ENCODE measurements at regions not wholly inside any gene's neighbourhood (a gene's known extent, or its start where the extent isn't known, plus 50 kb on each side); places are given as distances from the start of the nearest gene placed in this dataset.
"Not testable (repeated sequence)": the region's sequence is repeated elsewhere in the genome, so short reads cannot be mapped to it uniquely, and the experiment has no call there.

- no peak for TF ChIP-seq CTCF (conservative IDR thresholded peaks at IDR 0.05; ENCODE audit: low read length)
- no peak for DNase-seq (ENCODE audit: low read depth)
- H3K4me3 ChIP-seq (ENCODE audit: low read length): no peak overlapping the region
These were observed 1039.9 kb upstream of the USP15 start for GRCh38 chr12:61220337-61220736.

- TF ChIP-seq CTCF (conservative IDR thresholded peaks at IDR 0.05; ENCODE audit: low read length): no peak
- H3K4me3 ChIP-seq (ENCODE audit: low read length): no peak overlapping the region
- DNase-seq (ENCODE audit: low read depth): no peak
These were observed 1028.2 kb upstream of the USP15 start for GRCh38 chr12:61232040-61232439.

- TF ChIP-seq CTCF (conservative IDR thresholded peaks at IDR 0.05; ENCODE audit: low read length): no peak
- no peak overlapping the region for H3K4me3 ChIP-seq (ENCODE audit: low read length)
- DNase-seq (ENCODE audit: low read depth): no peak
These were observed 1009.9 kb upstream of the USP15 start for GRCh38 chr12:61250303-61250702.

GRCh38 chr12:61251076-61251475 lies 1009.1 kb upstream of the USP15 start:
- DNase-seq (ENCODE audit: low read depth): no peak
- H3K4me3 ChIP-seq (ENCODE audit: low read length): no peak overlapping the region
- TF ChIP-seq CTCF (conservative IDR thresholded peaks at IDR 0.05; ENCODE audit: low read length): no peak

- H3K4me3 ChIP-seq (ENCODE audit: low read length): no peak overlapping the region
- no peak for TF ChIP-seq CTCF (conservative IDR thresholded peaks at IDR 0.05; ENCODE audit: low read length)
- no peak for DNase-seq (ENCODE audit: low read depth)
These were observed 1006.0 kb upstream of the USP15 start for GRCh38 chr12:61254225-61254624.

GRCh38 chr12:61264294-61264693 lies 995.9 kb upstream of the USP15 start:
- not testable (repeated sequence) for H3K4me3 ChIP-seq (ENCODE audit: low read length); DNase-seq (ENCODE audit: low read depth)

GRCh38 chr12:61267474-61267873 lies 992.7 kb upstream of the USP15 start:
- no peak for DNase-seq (ENCODE audit: low read depth)
- no peak for TF ChIP-seq CTCF (conservative IDR thresholded peaks at IDR 0.05; ENCODE audit: low read length)

GRCh38 chr12:61272441-61272840 lies 987.8 kb upstream of the USP15 start:
- TF ChIP-seq CTCF (conservative IDR thresholded peaks at IDR 0.05; ENCODE audit: low read length): no peak
- no peak for DNase-seq (ENCODE audit: low read depth)
- H3K4me3 ChIP-seq (ENCODE audit: low read length): no peak overlapping the region

More at GRCh38 chr12:61267474-61267873, 992.7 kb upstream of the USP15 start:
- H3K4me3 ChIP-seq (ENCODE audit: low read length): no peak overlapping the region
